ENCODE measurements at regions not wholly inside any gene's neighbourhood (a gene's known extent, or its start where the extent isn't known, plus 50 kb on each side); places are given as distances from the start of the nearest gene placed in this dataset.

- intact Hi-C loops (cut with micrococcal nuclease): no loop called here
- Mint-ChIP-seq H3K27me3 (ENCODE audit: low read depth in 2 of 2) (peaks cover 15 to 25% of the 10 kb centered on the region in 2 donors), H3K4me3 (no peak overlapping the region), H3K4me1 (no peaks in the 10 kb centered on the region), H3K9me3 (no peaks in the 10 kb centered on the region), H3K36me3 (no peaks in the 10 kb centered on the region), H3K27ac (no peak overlapping the region)
- ATAC-seq: no peak
- Histone ChIP-seq H3K9me3 (ENCODE audit: control insufficient read depth, insufficient read depth, low read length) (no peaks in the 10 kb centered on the region), H3K4me3 (ENCODE audit: low read length) (no peak overlapping the region), H3K36me3 (ENCODE audit: control insufficient read depth, insufficient read depth, low read length) (no peaks in the 10 kb centered on the region), H3K27me3 (ENCODE audit: control insufficient read depth, insufficient read depth, low read length) (peaks cover 3% of the 10 kb centered on the region), H3K4me1 (ENCODE audit: control insufficient read depth, insufficient read depth, low read length) (no peaks in the 10 kb centered on the region), H3K27ac (ENCODE audit: low read length) (no peak overlapping the region)
- TF ChIP-seq CTCF (IDR thresholded peaks at IDR 0.05): no peak
- DNase-seq: no peak
- 81% methylated on average over 4 of the region's 4 CpGs for WGBS (ENCODE audit: insufficient coverage)
These were observed 117.8 kb upstream of the GNAO1 start for GRCh38 chr16:56073508-56073907.

DNA sequence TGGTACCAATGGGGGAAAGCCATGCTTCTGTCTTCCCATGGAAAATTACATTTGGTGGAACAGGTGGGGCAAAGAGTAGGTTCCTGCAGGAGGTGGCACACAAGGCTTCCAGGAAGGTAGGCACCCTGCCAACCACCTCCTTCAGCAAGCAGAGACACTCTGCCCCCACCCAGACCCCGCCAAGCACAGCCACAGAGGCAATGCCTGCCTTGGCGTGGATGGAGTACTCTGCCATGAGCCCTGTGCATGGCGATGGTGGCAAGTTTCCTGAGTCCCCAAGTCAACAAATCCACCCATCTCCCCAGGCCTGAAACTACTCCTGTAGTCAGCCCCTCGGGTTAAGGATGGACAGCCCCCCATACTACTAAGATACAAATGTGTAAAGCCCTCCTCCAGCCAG lies 119.2 kb upstream of the GNAO1 start:
- H3K9me3 Mint-ChIP-seq: no peaks in the 10 kb centered on the region
- no peaks in the 10 kb centered on the region for H3K9me3 ChIP-seq (ENCODE audit: control insufficient read depth, insufficient read depth, low read length)
- no peaks in the 10 kb centered on the region for H3K4me1 ChIP-seq (ENCODE audit: control insufficient read depth, insufficient read depth, low read length)
- H3K4me3 Mint-ChIP-seq: no peak overlapping the region
- ATAC-seq (no peak), DNase-seq (no peak)
- H3K27me3 Mint-ChIP-seq (ENCODE audit: low read depth in 2 of 2): peaks cover 19 to 25% of the 10 kb centered on the region in 2 donors
- H3K27ac Mint-ChIP-seq: no peak overlapping the region
- no peaks in the 10 kb centered on the region for H3K36me3 Mint-ChIP-seq
- intact Hi-C loops (cut with micrococcal nuclease): no loop called here
- H3K4me1 Mint-ChIP-seq: no peaks in the 10 kb centered on the region
- no peak overlapping the region for H3K4me3 ChIP-seq (ENCODE audit: low read length)
- no peak overlapping the region for H3K27ac ChIP-seq (ENCODE audit: low read length)
- TF ChIP-seq CTCF (IDR thresholded peaks at IDR 0.05): no peak
- WGBS (ENCODE audit: insufficient coverage): 80% methylated on average over 4 of the region's 4 CpGs
- peaks cover 3% of the 10 kb centered on the region for H3K27me3 ChIP-seq (ENCODE audit: control insufficient read depth, insufficient read depth, low read length)
- no peaks in the 10 kb centered on the region for H3K36me3 ChIP-seq (ENCODE audit: control insufficient read depth, insufficient read depth, low read length)

DNA sequence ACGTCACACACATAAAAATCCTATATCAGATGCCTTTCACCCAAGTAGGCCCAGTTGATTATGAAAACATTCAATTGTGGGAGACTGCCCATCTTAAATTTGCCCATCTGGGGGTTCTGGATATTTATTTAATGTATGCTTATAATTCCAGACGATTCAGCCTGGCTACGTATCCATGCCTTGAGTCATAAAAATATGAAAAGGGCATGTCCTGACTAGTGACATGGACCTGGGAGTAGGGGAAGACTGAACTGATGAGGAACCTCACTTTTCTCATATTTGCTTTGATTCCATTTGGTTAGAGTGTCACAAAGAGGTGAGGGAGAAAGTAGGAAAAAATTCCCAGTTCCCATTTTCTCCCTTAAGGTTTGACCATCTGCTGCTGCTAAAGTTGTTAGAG lies 122.5 kb upstream of the GNAO1 start:
- DNase-seq (no peak), ATAC-seq (no peak)
- H3K27ac Mint-ChIP-seq: no peak overlapping the region
- no peaks in the 10 kb centered on the region for H3K27me3 ChIP-seq (ENCODE audit: control insufficient read depth, insufficient read depth, low read length)
- intact Hi-C loops (cut with micrococcal nuclease): no loop called here
- WGBS (ENCODE audit: insufficient coverage): 77% methylated on average over 2 of the region's 3 CpGs
- no peaks in the 10 kb centered on the region for H3K36me3 ChIP-seq (ENCODE audit: control insufficient read depth, insufficient read depth, low read length)
- H3K36me3 Mint-ChIP-seq: no peaks in the 10 kb centered on the region
- no peaks in the 10 kb centered on the region for H3K9me3 Mint-ChIP-seq
- H3K4me3 Mint-ChIP-seq: no peak overlapping the region
- peaks cover 8 to 16% of the 10 kb centered on the region in 2 donors for H3K27me3 Mint-ChIP-seq (ENCODE audit: low read depth in 2 of 2)
- no peaks in the 10 kb centered on the region for H3K9me3 ChIP-seq (ENCODE audit: control insufficient read depth, insufficient read depth, low read length)
- no peak overlapping the region for H3K4me3 ChIP-seq (ENCODE audit: low read length)
- no peak for TF ChIP-seq CTCF (IDR thresholded peaks at IDR 0.05)
- no peak overlapping the region for H3K27ac ChIP-seq (ENCODE audit: low read length)
- no peaks in the 10 kb centered on the region for H3K4me1 ChIP-seq (ENCODE audit: control insufficient read depth, insufficient read depth, low read length)
- no peaks in the 10 kb centered on the region for H3K4me1 Mint-ChIP-seq

- no peak overlapping the region for H3K4me3 ChIP-seq (ENCODE audit: low read length)
- H3K4me1 ChIP-seq (ENCODE audit: control insufficient read depth, insufficient read depth, low read length): no peaks in the 10 kb centered on the region
- H3K9me3 ChIP-seq (ENCODE audit: control insufficient read depth, insufficient read depth, low read length): no peaks in the 10 kb centered on the region
- Mint-ChIP-seq H3K4me3 (no peak overlapping the region), H3K27me3 (ENCODE audit: low read depth in 2 of 2) (peaks cover 8 to 16% of the 10 kb centered on the region in 2 donors), H3K36me3 (no peaks in the 10 kb centered on the region), H3K27ac (no peak overlapping the region), H3K4me1 (no peaks in the 10 kb centered on the region), H3K9me3 (no peaks in the 10 kb centered on the region)
- intact Hi-C loops (cut with micrococcal nuclease): no loop called here
- WGBS (ENCODE audit: insufficient coverage): 89% methylated on average over 2 of the region's 2 CpGs
- H3K27ac ChIP-seq (ENCODE audit: low read length): no peak overlapping the region
- H3K27me3 ChIP-seq (ENCODE audit: control insufficient read depth, insufficient read depth, low read length): no peaks in the 10 kb centered on the region
- TF ChIP-seq CTCF (IDR thresholded peaks at IDR 0.05): no peak
- H3K36me3 ChIP-seq (ENCODE audit: control insufficient read depth, insufficient read depth, low read length): no peaks in the 10 kb centered on the region
- DNase-seq (no peak), ATAC-seq (no peak)
These were observed 123.0 kb upstream of the GNAO1 start for GRCh38 chr16:56068314-56068713.
